GM19025 (cell line): ENCODE measurements at regions not wholly inside any gene's neighbourhood (a gene's known extent, or its start where the extent isn't known, plus 50 kb on each side); places are given as distances from the start of the nearest gene placed in this dataset.

Experiments used
- ATAC-seq: cut with Tn5 transposase; IDR thresholded peaks from one replicate; pipeline ENCODE4 v1.9.1; 2021; ENCODE audit warnings: mild to moderate bottlenecking, low read depth, moderate library complexity; ENCODE audit not compliant: unreplicated experiment

- no peak for ATAC-seq
Measured at GRCh38 chr17:77001487-77001886, 133.3 kb downstream of the MGAT5B start.

- ATAC-seq: no peak
Measured at GRCh38 chr17:77002103-77003045, 134.2 kb downstream of the MGAT5B start.

- ATAC-seq: no peak
Measured at GRCh38 chr17:77003699-77004098, 135.5 kb downstream of the MGAT5B start.

- ATAC-seq: no peak
Measured at GRCh38 chr17:77006971-77007649, 133.7 kb upstream of the SEC14L1 start.

- no peak for ATAC-seq
Measured at GRCh38 chr17:77009877-77010276, 130.9 kb upstream of the SEC14L1 start.

GRCh38 chr17:77010667-77011066, 130.1 kb upstream of the SEC14L1 start:
- no peak for ATAC-seq

- ATAC-seq: no peak
Measured at GRCh38 chr17:77011173-77012011, 129.4 kb upstream of the SEC14L1 start.

- ATAC-seq: no peak
Measured at GRCh38 chr17:77018504-77018903, 122.3 kb upstream of the SEC14L1 start.

- ATAC-seq: no peak
Measured at GRCh38 chr17:77019893-77020379, 120.8 kb upstream of the SEC14L1 start.

- ATAC-seq: no peak
Measured at GRCh38 chr17:77020973-77021372, 119.8 kb upstream of the SEC14L1 start.

GRCh38 chr17:77022766-77023165, 118.0 kb upstream of the SEC14L1 start:
- ATAC-seq: no peak

GRCh38 chr17:77025781-77026180, 115.0 kb upstream of the SEC14L1 start:
- no peak for ATAC-seq

GRCh38 chr17:77027271-77027889, 113.4 kb upstream of the SEC14L1 start:
- ATAC-seq: no peak

GRCh38 chr17:77028900-77029299, 111.9 kb upstream of the SEC14L1 start:
- ATAC-seq: no peak

GRCh38 chr17:77032929-77033328, 107.8 kb upstream of the SEC14L1 start:
- no peak for ATAC-seq

GRCh38 chr17:77033892-77034404, 106.8 kb upstream of the SEC14L1 start:
- no peak for ATAC-seq

- ATAC-seq: no peak
Measured at GRCh38 chr17:77034677-77035424, 105.9 kb upstream of the SEC14L1 start.

GRCh38 chr17:77035526-77035925, 105.2 kb upstream of the SEC14L1 start:
- ATAC-seq: no peak

GRCh38 chr17:77036136-77036840, 104.5 kb upstream of the SEC14L1 start:
- no peak for ATAC-seq
